ENCODE measurements at regions not wholly inside any gene's neighbourhood (a gene's known extent, or its start where the extent isn't known, plus 50 kb on each side); places are given as distances from the start of the nearest gene placed in this dataset.

GRCh38 chr12:25323581-25323982 lies 72.9 kb upstream of the KRAS start:
- no peak for DNase-seq (ENCODE audit: low read depth)
- H3K4me3 ChIP-seq (ENCODE audit: low read depth, low read length), result no peak overlapping the region
- no peak for TF ChIP-seq CTCF (IDR thresholded peaks at IDR 0.05; ENCODE audit: insufficient read depth, low read length, severe bottlenecking)
- no peak for FAIRE-seq
- H3K27me3 ChIP-seq (ENCODE audit: control insufficient read depth, insufficient read depth, low read length), result no peaks in the 10 kb centered on the region
- H3K36me3 ChIP-seq (ENCODE audit: control insufficient read depth, insufficient read depth, low read length), result no peaks in the 10 kb centered on the region

DNA sequence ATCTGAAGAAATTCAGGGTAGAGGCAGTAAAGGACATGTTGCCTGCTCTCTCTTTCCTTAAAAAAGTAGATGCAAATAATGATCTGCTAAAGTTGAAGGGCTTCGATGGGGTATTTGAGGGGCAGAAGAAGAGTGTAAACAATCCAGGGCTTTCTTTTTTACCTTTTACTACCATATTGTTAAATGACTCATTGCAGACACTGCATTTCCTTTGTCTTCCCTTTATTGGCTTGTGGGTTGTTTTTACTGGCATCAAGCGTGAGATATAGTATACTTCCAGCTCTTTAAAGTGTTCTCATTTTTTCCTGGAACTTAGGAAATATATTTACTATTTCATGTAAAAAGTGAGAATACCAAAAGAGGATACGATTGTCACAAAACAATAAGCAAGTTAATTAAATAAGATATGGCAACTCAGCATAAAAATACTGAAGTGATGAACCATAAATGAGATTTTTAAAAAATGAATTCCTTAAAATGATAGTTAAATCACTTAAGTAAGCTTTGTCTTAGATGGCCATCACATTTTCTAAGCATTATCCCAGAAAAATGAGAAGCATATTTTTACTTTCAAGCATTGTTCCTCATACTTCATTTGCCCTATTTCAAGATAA lies 72.3 kb upstream of the KRAS start:
- no peak for TF ChIP-seq CTCF (IDR thresholded peaks at IDR 0.05; ENCODE audit: insufficient read depth, low read length, severe bottlenecking)
- Histone ChIP-seq H3K27me3 (ENCODE audit: control insufficient read depth, insufficient read depth, low read length) (no peaks in the 10 kb centered on the region), H3K36me3 (ENCODE audit: control insufficient read depth, insufficient read depth, low read length) (no peaks in the 10 kb centered on the region), H3K4me3 (ENCODE audit: low read depth, low read length) (no peak overlapping the region)
- FAIRE-seq (no peak), DNase-seq (ENCODE audit: low read depth) (peak; percentile 29)

DNA sequence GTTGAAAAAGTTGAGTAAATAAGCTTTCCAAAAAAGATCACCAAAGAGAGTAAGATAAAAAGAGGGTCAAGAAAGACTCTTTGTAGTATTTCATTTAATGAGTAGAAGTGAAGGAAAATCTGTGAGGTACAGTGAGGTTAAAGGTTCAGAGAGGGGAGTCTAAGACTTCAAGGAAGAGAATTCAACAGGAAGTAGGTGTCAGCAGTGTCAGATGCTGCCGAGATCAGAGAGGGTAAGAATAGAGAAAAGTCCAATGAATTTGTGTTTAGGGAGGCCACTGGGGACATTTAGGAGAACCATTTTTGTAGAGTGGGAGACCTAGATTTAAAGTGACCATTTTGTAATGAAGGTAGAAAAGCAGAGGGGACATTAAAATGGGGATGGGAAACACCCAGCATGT lies 71.6 kb upstream of the KRAS start:
- FAIRE-seq (no peak), DNase-seq (ENCODE audit: low read depth) (no peak)
- no peaks in the 10 kb centered on the region for H3K36me3 ChIP-seq (ENCODE audit: control insufficient read depth, insufficient read depth, low read length)
- no peaks in the 10 kb centered on the region for H3K27me3 ChIP-seq (ENCODE audit: control insufficient read depth, insufficient read depth, low read length)
- no peak for TF ChIP-seq CTCF (IDR thresholded peaks at IDR 0.05; ENCODE audit: insufficient read depth, low read length, severe bottlenecking)
- no peak overlapping the region for H3K4me3 ChIP-seq (ENCODE audit: low read depth, low read length)

GRCh38 chr12:25321772-25322171 lies 71.0 kb upstream of the KRAS start:
- no peak for FAIRE-seq
- no peak for TF ChIP-seq CTCF (IDR thresholded peaks at IDR 0.05; ENCODE audit: insufficient read depth, low read length, severe bottlenecking)
- no peak for DNase-seq (ENCODE audit: low read depth)
- Histone ChIP-seq H3K27me3 (ENCODE audit: control insufficient read depth, insufficient read depth, low read length) (no peaks in the 10 kb centered on the region), H3K4me3 (ENCODE audit: low read depth, low read length) (no peak overlapping the region), H3K36me3 (ENCODE audit: control insufficient read depth, insufficient read depth, low read length) (no peaks in the 10 kb centered on the region)

DNA sequence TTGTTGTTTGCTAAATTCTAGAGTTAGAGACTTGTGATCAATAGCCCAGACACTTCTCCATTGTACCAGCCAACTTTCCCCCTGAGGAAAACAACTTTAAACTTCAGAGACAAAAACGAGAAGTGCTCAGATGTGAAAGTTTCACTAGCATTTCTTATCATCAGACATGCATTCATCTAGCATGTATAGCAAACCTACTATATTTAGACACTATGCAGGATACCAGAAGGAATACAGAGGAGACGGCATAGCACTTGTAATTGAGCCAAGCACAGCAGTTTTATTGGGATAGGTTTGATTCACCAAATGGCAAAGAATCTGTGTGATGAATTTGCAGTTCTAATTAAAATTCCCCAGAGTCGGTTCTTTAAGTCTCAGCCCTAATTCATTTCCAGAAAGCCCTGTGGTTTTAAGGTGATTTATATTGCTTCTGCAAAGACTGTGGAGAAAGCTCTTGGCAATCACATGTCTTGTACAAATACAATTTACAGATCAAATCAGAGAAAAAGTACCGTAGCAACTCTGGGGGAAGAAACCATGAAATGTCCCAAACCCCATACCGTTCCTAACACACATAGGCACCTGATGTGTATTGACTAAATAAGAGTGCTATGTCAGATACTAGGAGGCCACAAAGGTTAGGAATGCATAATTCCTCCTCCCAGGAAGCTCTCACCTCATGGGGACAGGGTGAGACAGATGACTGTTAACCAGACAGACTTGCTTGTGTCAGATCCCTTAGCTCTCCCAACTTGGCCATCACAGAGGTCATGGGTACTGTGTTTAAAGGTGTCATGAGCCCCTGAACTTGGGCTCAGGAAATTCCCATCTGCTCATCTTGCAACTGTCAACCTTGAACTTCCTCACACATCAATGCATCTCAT lies 69.6 kb upstream of the KRAS start:
- no peak for TF ChIP-seq CTCF (IDR thresholded peaks at IDR 0.05; ENCODE audit: insufficient read depth, low read length, severe bottlenecking)
- FAIRE-seq, result peak; percentile 13

More for the DNA sequence above, 69.6 kb upstream of the KRAS start:
- no peak for DNase-seq (ENCODE audit: low read depth)
- Histone ChIP-seq H3K27me3 (ENCODE audit: control insufficient read depth, insufficient read depth, low read length) (no peaks in the 10 kb centered on the region), H3K4me3 (ENCODE audit: low read depth, low read length) (no peak overlapping the region), H3K36me3 (ENCODE audit: control insufficient read depth, insufficient read depth, low read length) (no peaks in the 10 kb centered on the region)

Measured in bronchial epithelial cell (primary cell).